Chondrocyte (in vitro differentiated cells): ENCODE measurements at regions not wholly inside any gene's neighbourhood (a gene's known extent, or its start where the extent isn't known, plus 50 kb on each side); places are given as distances from the start of the nearest gene placed in this dataset.
A peak's percentile ranks its signal among the peaks of the same experiment; 100 is the strongest.
"Not testable (repeated sequence)": the region's sequence is repeated elsewhere in the genome, so short reads cannot be mapped to it uniquely, and the experiment has no call there.

ENCODE experiments used
- DNase-seq: peaks from one replicate; pipeline ENCODE4 v3.0.0; 2021; ENCODE audit warnings: mixed read lengths, low spot score
- H3K27ac Mint-ChIP-seq: one replicate; pipeline ENCODE4 v1.8.0; 2021; ENCODE audit warnings: mild to moderate bottlenecking, moderate library complexity, mixed read lengths; ENCODE audit not compliant: unreplicated experiment
- H3K27me3 Mint-ChIP-seq: 2 replicates; pipeline ENCODE4 v1.8.0; 2021; ENCODE audit warnings: low read depth, mixed read lengths
- H3K36me3 Mint-ChIP-seq: 2 replicates; pipeline ENCODE4 v1.8.0; 2021; ENCODE audit warnings: low read depth, mixed read lengths
- H3K4me1 Mint-ChIP-seq: 2 replicates; pipeline ENCODE4 v1.8.0; 2021; ENCODE audit warnings: low read depth, mild to moderate bottlenecking, mixed read lengths
- H3K4me3 Mint-ChIP-seq: one replicate; pipeline ENCODE4 v1.8.0; 2021; ENCODE audit warnings: mild to moderate bottlenecking, moderate library complexity, mixed read lengths; ENCODE audit not compliant: unreplicated experiment
- H3K9me3 Mint-ChIP-seq: 2 replicates; pipeline ENCODE4 v1.8.0; 2021; ENCODE audit warnings: low read depth, mixed read lengths
- TF ChIP-seq, protein P1 (sequence below): fragments of 200-600 bp; sonication (generic); IDR thresholded peaks from 2 replicates; pipeline ENCODE4 v1.5.0; 2021; ENCODE audit warnings: antibody characterized with exemption, mild to moderate bottlenecking, moderate library complexity

DNA sequence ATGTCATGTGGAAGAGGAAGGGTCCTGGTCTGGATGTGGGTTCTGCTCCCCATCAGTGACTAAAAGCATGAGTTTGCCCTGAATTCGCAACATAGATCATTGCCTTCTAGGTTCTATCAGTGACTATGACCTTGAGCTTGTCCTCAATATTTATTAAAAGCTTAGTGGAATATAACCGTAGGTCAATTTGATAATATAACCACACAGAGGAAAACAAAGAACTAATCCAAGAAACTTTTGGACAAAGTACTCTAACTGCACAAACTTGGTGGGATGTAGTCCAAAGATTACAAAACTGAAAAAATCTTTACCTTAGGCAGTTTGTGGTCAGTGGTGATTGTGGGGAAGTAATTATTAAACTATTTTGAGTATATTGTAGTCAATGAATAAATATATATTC, 152.9 kb downstream of the CYP26A1 start:
- Mint-ChIP-seq H3K9me3 (peaks cover 9% of the 10 kb centered on the region), H3K36me3 (peaks cover 5% of the 10 kb centered on the region), H3K27ac (no peak overlapping the region), H3K27me3 (no peaks in the 10 kb centered on the region), H3K4me3 (no peak overlapping the region), H3K4me1 (no peaks in the 10 kb centered on the region)
- DNase-seq = no peak
- TF ChIP-seq, protein P1, sequence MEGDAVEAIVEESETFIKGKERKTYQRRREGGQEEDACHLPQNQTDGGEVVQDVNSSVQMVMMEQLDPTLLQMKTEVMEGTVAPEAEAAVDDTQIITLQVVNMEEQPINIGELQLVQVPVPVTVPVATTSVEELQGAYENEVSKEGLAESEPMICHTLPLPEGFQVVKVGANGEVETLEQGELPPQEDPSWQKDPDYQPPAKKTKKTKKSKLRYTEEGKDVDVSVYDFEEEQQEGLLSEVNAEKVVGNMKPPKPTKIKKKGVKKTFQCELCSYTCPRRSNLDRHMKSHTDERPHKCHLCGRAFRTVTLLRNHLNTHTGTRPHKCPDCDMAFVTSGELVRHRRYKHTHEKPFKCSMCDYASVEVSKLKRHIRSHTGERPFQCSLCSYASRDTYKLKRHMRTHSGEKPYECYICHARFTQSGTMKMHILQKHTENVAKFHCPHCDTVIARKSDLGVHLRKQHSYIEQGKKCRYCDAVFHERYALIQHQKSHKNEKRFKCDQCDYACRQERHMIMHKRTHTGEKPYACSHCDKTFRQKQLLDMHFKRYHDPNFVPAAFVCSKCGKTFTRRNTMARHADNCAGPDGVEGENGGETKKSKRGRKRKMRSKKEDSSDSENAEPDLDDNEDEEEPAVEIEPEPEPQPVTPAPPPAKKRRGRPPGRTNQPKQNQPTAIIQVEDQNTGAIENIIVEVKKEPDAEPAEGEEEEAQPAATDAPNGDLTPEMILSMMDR = no peak

DNA sequence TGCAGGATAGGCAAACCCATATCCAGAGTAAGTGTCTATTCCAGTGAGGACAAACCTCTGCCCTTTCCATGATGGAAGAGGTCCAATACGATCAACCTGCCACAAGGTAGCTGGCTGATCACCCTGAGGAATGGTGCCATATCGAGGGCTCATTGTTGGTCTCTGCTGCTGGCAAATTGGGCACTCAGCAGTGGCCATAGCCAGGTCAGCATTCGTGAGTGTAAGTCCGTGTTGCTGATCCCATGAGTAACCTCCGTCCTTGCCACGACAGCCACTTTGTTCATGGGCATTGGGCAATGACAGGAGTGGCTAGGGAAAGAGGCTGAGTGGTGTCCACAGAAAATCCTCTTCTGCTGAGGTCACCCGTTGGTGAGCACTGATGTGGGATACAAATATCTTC, 156.9 kb downstream of the CYP26A1 start:
- H3K4me1 Mint-ChIP-seq, H3K4me3 Mint-ChIP-seq, H3K27me3 Mint-ChIP-seq, H3K9me3 Mint-ChIP-seq, H3K36me3 Mint-ChIP-seq, H3K27ac Mint-ChIP-seq, DNase-seq: not testable (repeated sequence)

DNA sequence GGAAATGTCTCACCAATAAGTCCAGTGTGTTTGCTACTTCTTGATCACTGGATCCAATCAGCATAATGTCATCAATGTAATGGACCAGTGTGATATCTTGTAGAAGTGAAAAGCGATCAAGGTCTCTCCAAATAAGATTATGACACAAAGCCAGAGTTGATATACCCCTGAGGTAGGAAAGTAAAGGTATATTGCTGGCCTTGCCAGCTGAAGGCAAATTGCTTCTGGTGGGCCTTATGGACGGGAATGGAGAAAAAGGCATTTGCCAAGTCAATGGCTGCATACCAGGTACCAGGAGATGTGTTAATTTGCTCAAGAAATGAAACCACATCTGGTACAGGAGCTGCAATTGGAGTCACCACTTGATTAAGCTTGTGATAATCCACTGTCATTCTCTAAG, 158.5 kb downstream of the CYP26A1 start:
- H3K36me3 Mint-ChIP-seq, DNase-seq, H3K9me3 Mint-ChIP-seq, H3K4me3 Mint-ChIP-seq, H3K27me3 Mint-ChIP-seq, H3K27ac Mint-ChIP-seq: not testable (repeated sequence)
- peaks cover 19% of the 10 kb centered on the region for H3K4me1 Mint-ChIP-seq

DNA sequence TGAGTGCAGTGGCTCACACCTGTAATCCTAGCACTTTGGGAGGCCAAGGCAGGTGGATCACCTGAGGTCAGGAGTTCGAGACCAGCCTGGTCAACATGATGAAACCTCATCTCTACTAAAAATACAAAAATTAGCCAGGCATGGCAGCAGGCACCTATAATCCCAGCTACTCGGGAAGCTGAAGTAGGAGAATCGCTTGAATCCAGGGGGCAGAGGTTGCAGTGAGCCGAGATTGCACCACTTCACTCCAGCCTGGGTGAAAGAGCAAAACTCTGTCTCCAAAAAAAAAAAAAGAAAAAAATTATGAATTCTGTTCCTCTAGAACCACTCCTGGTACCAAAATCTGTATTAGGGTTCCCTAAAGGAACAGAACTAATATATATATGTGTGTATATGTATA, 161.2 kb downstream of the CYP26A1 start:
- peaks cover 27% of the 10 kb centered on the region for H3K4me1 Mint-ChIP-seq
- not testable (repeated sequence) for H3K4me3 Mint-ChIP-seq, H3K27me3 Mint-ChIP-seq, H3K9me3 Mint-ChIP-seq, DNase-seq, H3K36me3 Mint-ChIP-seq, H3K27ac Mint-ChIP-seq

DNA sequence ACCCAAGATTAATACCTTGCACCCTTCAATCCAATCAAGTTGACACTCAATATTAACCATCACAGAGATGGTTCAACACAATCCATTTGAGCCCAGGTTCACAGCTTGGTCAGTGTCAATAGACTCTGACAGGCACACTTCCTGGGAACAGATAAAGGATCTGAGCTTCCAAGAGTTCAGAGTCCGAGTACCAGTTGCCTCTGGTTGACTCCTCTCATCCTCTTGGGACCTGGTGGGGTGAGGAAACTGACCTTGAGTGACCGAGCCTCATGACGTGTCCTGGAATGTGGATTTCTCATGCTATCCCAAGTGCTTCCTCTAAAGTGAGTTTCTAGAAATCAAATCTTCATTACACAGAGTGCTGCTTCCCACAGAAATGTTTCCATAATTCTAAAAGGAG, 162.0 kb downstream of the CYP26A1 start:
- Mint-ChIP-seq H3K4me1 (peaks cover 27% of the 10 kb centered on the region), H3K4me3 (no peak overlapping the region), H3K9me3 (no peaks in the 10 kb centered on the region), H3K27ac (no peak overlapping the region), H3K36me3 (no peaks in the 10 kb centered on the region), H3K27me3 (no peaks in the 10 kb centered on the region)
- DNase-seq = no peak
- TF ChIP-seq, protein P1 = no peak

DNA sequence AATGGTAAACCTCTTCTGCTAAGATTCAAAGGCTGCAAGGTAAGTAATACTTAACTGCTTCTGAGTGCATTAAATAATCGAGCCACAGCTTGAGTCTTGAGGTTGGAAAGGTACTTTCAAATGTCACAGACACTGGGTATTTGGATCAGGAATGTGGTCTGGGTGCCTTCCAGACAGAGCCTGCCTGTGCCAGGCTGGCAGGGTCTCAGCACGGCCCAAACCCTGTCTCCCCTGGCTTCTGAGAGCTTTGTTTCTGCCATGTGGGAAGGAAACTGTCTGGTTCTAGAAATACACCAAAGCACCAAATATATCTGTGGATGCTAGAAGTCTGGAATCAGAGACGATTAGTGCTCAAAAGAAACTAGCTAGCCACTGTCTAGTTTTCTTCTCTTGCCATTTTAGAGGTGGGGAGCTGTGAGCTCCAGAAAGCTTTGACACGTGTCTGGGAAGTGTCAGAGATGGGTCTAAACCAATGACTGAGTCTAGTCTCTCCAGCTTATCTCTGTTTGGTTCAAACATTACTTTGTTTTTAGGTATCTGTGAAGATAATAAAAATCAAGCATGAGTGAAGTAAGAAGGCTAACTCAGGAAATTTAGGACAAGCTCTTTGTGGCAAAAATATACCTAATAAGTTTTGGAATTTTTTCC, 162.8 kb downstream of the CYP26A1 start:
- H3K36me3 Mint-ChIP-seq = no peaks in the 10 kb centered on the region
- peaks cover 27% of the 10 kb centered on the region for H3K4me1 Mint-ChIP-seq
- no peak for DNase-seq
- H3K27me3 Mint-ChIP-seq = no peaks in the 10 kb centered on the region
- no peaks in the 10 kb centered on the region for H3K9me3 Mint-ChIP-seq
- TF ChIP-seq, protein P1 = no peak
- H3K4me3 Mint-ChIP-seq = no peak overlapping the region
- peak overlapping the region; percentile 69 for H3K27ac Mint-ChIP-seq

DNA sequence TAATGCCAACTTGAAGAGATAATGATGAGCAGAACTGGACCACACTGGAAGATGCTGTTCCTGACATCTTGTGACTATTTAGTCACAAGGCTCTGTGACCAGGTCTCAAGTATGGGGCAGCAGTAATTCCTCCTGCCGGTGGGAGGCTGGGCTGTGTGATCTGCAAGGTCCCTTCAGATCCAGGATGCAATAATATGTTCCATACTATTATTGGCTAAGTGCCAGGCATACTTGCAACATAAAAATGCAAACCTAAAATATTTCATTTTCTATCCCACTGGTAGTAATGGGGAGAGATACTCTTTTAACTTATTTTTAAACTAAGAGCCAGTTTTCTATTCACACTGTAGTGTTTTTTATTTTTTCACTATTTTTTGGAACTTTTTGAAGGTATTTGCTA, 171.5 kb downstream of the CYP26A1 start:
- Mint-ChIP-seq H3K4me1 (peaks cover 7% of the 10 kb centered on the region), H3K4me3 (no peak overlapping the region), H3K27me3 (no peaks in the 10 kb centered on the region), H3K9me3 (no peaks in the 10 kb centered on the region), H3K36me3 (no peaks in the 10 kb centered on the region), H3K27ac (no peak overlapping the region)
- DNase-seq = no peak
- TF ChIP-seq, protein P1 = no peak
